ENCODE measurements at regions not wholly inside any gene's neighbourhood (a gene's known extent, or its start where the extent isn't known, plus 50 kb on each side); places are given as distances from the start of the nearest gene placed in this dataset.
"Not testable (repeated sequence)": the region's sequence is repeated elsewhere in the genome, so short reads cannot be mapped to it uniquely, and the experiment has no call there.

DNA sequence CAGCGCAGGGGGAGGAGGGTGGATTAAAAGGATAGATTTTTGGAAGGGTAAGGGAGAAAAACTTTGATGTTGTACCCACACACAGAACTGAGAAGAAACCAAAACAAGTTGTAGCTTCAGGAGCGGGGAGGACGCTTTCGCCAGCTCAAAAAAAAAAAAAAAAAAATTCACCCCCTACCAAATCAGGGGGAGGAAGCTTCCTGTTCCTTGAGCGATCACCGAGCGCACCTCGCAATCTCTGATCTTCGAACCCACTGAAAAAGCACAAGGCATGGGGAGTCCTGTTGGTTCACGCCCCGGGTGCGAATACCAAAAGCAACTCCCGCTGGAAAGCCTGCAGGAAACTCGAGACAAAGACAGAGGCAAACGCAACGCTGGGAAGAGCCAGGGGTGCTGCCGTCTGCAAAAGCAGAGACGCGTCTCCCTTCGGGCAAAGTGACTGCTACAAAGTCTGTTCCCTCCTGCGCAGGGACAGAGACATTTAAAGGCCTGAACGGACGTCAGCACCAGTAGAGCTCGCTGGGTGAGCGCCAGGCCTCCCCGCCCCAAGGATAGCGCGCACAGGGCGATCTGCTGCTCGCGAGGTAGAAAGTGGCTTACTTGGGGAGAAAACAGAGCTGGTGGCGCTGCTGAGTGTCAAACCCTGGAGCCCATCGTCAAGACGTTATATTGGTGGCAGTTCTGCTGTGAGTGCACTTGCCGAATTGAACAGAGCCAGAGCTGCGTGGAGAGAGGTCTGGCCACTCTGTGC lies 190.4 kb downstream of the USP22 start:
- H3K36me3 ChIP-seq = no peaks in the 10 kb centered on the region
- intact Hi-C loops (cut with DNase I) = no loop called here
- peak in 2 of 6 donors; percentile 39 to 59 for DNase-seq
- ATAC-seq = peak in 3 of 4 donors; percentile 39 to 77 (median 46)
- peaks cover 0 to 43% (median 6%) of the 10 kb centered on the region in 4 donors for H3K27me3 ChIP-seq
- no peak for TF ChIP-seq CTCF (IDR thresholded peaks at IDR 0.05)
- H3K27ac ChIP-seq = no peak overlapping the region
- no peak for FAIRE-seq
- no peaks in the 10 kb centered on the region for H3K9me3 ChIP-seq
- H3K4me3 ChIP-seq = peak overlapping the region in 1 of 4 donors; percentile 20
- 2 to 3% methylated on average over 36 of the region's 36 CpGs for WGBS, 2 donors
- H3K4me1 ChIP-seq = no peaks in the 10 kb centered on the region

DNA sequence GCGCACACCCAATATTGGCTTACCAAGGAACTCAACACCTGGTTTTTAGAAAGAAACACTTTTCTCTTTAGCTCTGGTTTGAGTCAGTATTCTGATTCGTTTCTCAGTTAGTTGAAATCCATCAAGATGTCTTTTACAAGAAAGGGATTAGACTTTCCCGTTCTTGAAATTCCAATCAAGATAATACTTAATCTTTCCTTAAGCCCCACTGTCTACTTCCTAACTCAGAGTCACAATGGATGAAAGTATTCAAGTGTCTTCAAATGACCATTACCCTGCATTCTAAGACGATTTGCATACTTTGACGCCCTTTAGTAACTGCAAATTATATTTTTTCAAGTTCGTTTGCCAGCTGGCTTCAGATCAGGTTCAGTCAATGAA lies 189.8 kb downstream of the USP22 start:
- Histone ChIP-seq H3K9me3 (no peaks in the 10 kb centered on the region), H3K4me3 (no peak overlapping the region), H3K36me3 (no peaks in the 10 kb centered on the region), H3K27ac (no peak overlapping the region), H3K27me3 (peaks cover 0 to 43% (median 6%) of the 10 kb centered on the region in 4 donors), H3K4me1 (no peaks in the 10 kb centered on the region)
- FAIRE-seq = no peak
- ATAC-seq = no peak
- intact Hi-C loops (cut with DNase I) = no loop called here
- DNase-seq = no peak
- WGBS, 2 donors = 7 to 10% methylated on average over 6 of the region's 6 CpGs
- TF ChIP-seq CTCF (IDR thresholded peaks at IDR 0.05) = no peak

DNA sequence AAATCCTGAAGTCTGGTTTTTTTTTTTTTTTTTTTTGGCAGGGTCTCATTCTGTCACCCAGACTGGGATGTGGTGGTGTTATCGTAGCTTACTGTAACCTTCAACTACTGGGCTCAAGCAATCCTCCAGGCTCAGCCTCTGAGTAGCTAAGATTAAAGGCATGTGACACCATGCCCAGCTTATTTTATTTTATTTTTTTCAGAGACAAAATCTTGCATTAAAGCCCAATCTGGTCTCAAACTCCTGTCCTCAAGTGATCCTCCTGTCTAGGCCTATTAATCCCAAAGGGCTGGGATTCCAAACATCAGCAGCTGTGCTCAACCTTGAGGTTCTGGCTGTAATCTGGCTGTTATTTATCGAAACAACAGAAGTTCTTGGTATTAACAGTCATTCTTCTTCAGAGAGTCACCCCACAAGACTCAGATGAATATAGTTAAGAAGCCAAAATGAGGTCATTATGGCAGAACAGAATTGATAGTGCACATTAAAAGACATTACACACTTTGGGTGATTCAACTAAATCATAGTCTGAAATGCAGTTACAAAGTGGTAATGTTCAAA lies 186.8 kb downstream of the USP22 start:
- FAIRE-seq; ATAC-seq; H3K4me1 ChIP-seq; DNase-seq; H3K36me3 ChIP-seq; H3K27ac ChIP-seq; H3K4me3 ChIP-seq; H3K9me3 ChIP-seq; intact Hi-C loops (cut with DNase I): not testable (repeated sequence)
- peaks cover 0 to 27% (median 4%) of the 10 kb centered on the region in 4 donors for H3K27me3 ChIP-seq
- 87 to 89% methylated on average over 2 of the region's 2 CpGs for WGBS, 2 donors

DNA sequence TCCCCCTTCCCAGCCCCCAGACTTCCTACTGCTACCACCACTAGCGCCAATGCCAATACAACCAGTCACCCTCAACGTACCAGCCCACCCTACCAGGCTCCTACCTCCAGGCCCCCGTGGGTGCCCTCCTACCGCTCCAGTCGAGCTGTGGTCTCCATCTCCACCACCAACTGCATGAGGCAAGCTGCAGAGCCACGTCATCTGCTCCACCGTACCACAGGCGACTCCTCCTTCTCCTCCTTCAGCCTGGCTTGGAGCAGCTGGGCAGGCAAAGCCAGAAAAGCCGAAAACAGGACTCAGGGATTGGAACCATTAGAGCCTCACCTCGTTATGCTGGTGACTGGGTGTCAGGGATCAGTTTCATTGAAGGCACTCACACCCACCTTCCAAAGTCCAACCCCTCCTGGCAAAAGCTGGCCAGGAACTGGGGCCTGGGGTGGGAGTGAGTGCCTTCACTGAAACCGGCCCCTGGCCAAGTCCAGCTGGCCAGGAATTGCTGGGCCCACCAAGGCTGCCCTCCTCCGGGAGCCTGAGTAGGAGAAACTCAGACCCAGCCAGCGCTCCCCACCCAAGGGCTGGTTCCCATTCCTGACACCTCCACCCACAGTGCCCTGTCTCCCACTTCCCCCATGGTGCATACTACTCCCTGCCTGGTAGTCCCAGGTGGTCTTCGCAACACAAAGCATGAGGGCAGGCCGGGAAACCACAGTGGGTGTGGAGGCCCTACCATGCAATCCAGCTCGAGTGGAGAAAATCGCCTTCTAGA lies 176.2 kb downstream of the USP22 start:
- H3K27ac ChIP-seq; H3K4me1 ChIP-seq; H3K4me3 ChIP-seq; FAIRE-seq; H3K9me3 ChIP-seq; H3K36me3 ChIP-seq; ATAC-seq; H3K27me3 ChIP-seq; intact Hi-C loops (cut with DNase I): not testable (repeated sequence)
- DNase-seq = peak in 1 of 6 donors; percentile 21
- WGBS, 2 donors = 73 to 85% methylated on average over 17 of the region's 17 CpGs

DNA sequence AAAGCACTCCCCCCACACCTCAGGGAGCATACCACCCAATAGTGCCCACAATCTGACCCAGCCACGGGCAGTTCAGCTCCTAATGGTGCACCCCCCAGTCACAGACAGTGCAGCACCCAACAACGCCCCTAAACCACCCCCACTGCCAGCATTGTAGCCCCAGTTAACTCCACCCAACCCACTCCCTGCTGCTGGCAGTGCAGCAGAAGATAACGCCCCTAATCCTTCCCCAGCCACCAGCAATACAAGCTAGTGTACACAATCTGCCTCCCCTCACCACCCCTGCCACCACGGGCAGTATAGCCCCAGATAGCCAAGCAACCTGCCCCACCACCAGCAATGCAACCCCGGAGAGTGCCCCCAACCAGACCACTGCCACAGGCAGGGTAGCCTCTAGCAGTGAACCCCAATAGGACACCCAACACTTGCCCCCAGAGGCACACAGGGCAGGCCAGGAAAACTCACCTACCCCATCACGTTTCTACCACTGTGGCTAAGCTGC lies 175.3 kb downstream of the USP22 start:
- H3K27me3 ChIP-seq; FAIRE-seq; H3K36me3 ChIP-seq; intact Hi-C loops (cut with DNase I); ATAC-seq; H3K9me3 ChIP-seq; H3K27ac ChIP-seq; H3K4me1 ChIP-seq; H3K4me3 ChIP-seq: not testable (repeated sequence)
- peak in 1 of 6 donors; percentile 7 for DNase-seq
- 54 to 72% methylated on average over 6 of the region's 6 CpGs for WGBS, 2 donors

- H3K4me1 ChIP-seq; H3K9me3 ChIP-seq; intact Hi-C loops (cut with DNase I); FAIRE-seq; ATAC-seq; H3K27me3 ChIP-seq; H3K27ac ChIP-seq; H3K4me3 ChIP-seq; H3K36me3 ChIP-seq: not testable (repeated sequence)
- DNase-seq = peak in 1 of 6 donors; percentile 40
- WGBS, 2 donors = 86 to 92% methylated on average over 25 of the region's 25 CpGs
Measured at GRCh38 chr17:20867938-20868661, 174.7 kb downstream of the USP22 start.

DNA sequence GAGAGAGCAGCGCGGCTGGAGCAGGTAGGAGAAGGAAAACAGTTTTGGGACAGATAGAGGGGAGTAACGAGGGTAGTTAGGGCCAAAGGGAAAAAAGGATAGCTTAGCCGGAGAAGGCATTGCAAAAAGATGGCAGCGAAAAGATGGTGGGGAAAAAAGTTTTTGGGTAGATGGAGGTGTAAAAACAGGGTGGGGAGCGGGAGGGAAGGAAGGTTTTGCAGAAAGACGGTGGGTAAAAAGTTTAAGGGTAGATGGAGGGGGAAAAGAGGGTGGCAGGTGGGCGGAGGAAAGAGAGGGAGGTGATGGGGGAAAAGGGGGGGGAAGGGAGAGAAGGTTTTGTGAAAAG lies 174.2 kb downstream of the USP22 start:
- H3K27me3 ChIP-seq; H3K9me3 ChIP-seq; H3K4me3 ChIP-seq; H3K36me3 ChIP-seq; FAIRE-seq; H3K27ac ChIP-seq; ATAC-seq; DNase-seq; intact Hi-C loops (cut with DNase I); H3K4me1 ChIP-seq: not testable (repeated sequence)
- WGBS, 2 donors = 75 to 81% methylated on average over 8 of the region's 8 CpGs

DNA sequence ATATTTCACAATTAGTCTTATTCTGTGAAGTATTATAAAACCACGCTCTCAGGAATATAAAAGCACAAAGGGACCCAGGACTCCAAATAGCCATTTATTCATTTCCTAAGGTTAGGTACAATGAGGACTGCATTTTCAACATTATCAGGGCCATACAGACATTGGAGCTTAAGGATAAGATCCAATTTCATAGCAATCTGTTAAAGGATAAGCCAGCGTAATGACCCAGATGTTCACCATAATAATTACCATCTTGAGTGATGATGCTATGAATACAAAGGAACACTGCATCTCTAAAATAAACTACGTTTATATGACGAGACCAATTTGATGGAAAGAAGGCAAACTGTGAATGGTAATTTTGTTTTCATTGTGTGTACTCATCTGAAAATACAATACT lies 169.6 kb downstream of the USP22 start:
- WGBS, 2 donors = 72 to 84% methylated on average over 4 of the region's 4 CpGs
- ATAC-seq; DNase-seq; FAIRE-seq; H3K9me3 ChIP-seq; H3K36me3 ChIP-seq; H3K4me3 ChIP-seq; intact Hi-C loops (cut with DNase I); H3K27ac ChIP-seq; H3K27me3 ChIP-seq; H3K4me1 ChIP-seq: not testable (repeated sequence)

- intact Hi-C loops (cut with DNase I); H3K27me3 ChIP-seq; FAIRE-seq: not testable (repeated sequence)
Measured at GRCh38 chr17:20873688-20874328, 169.0 kb downstream of the USP22 start.

More at GRCh38 chr17:20873688-20874328, 169.0 kb downstream of the USP22 start:
- H3K27ac ChIP-seq, H3K36me3 ChIP-seq, ATAC-seq, H3K9me3 ChIP-seq, H3K4me1 ChIP-seq, DNase-seq, H3K4me3 ChIP-seq: not testable (repeated sequence)
- WGBS, 2 donors = 68 to 78% methylated on average over 5 of the region's 5 CpGs

Measured in pancreas (tissue), 10 donors.